ENCODE measurements at regions not wholly inside any gene's neighbourhood (a gene's known extent, or its start where the extent isn't known, plus 50 kb on each side); places are given as distances from the start of the nearest gene placed in this dataset.

DNA sequence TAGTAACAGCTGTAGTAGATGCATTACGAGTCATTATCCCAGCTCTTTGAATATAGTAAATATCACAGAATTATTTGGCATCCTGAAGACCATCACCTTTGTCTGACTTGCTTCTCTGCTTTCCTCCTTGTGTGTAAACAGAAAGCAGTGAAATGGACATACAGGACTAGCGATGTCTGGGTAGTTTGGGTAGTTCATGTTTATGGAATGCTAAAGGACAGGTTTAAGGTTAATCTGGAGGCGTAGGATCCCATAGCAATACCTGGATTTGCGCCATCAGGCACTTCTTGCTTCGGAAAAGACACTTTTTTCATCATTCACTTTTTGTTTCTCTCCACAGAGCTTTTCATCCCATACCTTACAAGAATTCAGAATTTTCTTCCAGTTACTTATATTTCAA lies 232.2 kb downstream of the GPAT3 start:
- Histone ChIP-seq H3K27me3 (ENCODE audit: insufficient read depth) (no peaks in the 10 kb centered on the region), H4K20me1 (replicated peaks; ENCODE audit: insufficient read depth) (no peaks in the 10 kb centered on the region), H3K4me3 (no peak overlapping the region), H3K36me3 (ENCODE audit: insufficient read depth) (no peaks in the 10 kb centered on the region), H3K27ac (ENCODE audit: low read depth) (no peak overlapping the region), H3K9me2 (ENCODE audit: insufficient read depth) (peaks cover 7% of the 10 kb centered on the region; the same call in 1 of the 2 replicates), H3K4me2 (no peak overlapping the region), H2AFZ (no peak overlapping the region), H3K4me1 (ENCODE audit: insufficient read depth) (no peaks in the 10 kb centered on the region), H3K79me2 (replicated peaks; ENCODE audit: insufficient read depth) (no peaks in the 10 kb centered on the region), H3F3A (replicated peaks; ENCODE audit: low read depth) (no peaks in the 10 kb centered on the region)
- Mint-ChIP-seq H3K4me3 (no peak overlapping the region), H3K4me1 (peaks cover 4% of the 10 kb centered on the region; the same call in 2 of the 3 replicates), H3K9me3 (no peaks in the 10 kb centered on the region), H3K36me3 (ENCODE audit: low read depth) (no peaks in the 10 kb centered on the region), H3K27ac (no peak overlapping the region), H3K27me3 (ENCODE audit: insufficient read depth, low read depth, poor library complexity) (no peaks in the 10 kb centered on the region)
- TF ChIP-seq ETS1 (IDR thresholded peaks at IDR 0.05) (no peak), EZH2 (IDR thresholded peaks at IDR 0.05; ENCODE audit: low read depth, unreplicated experiment) (no peak), NANOG (IDR thresholded peaks at IDR 0.05; ENCODE audit: borderline replicate concordance) (no peak), ZNF462 (CRISPR knock-in tag; IDR thresholded peaks at IDR 0.05) (no peak), POLR2AphosphoS5 (IDR thresholded peaks at IDR 0.05; ENCODE audit: low read depth) (no peak), ZNF114 (CRISPR knock-in tag; IDR thresholded peaks at IDR 0.05) (no peak), JUNB (IDR thresholded peaks at IDR 0.05; ENCODE audit: unreplicated experiment) (no peak), EZH2phosphoT487 (IDR thresholded peaks at IDR 0.05; ENCODE audit: unreplicated experiment) (no peak), CREB1 (CRISPR knock-in tag; IDR thresholded peaks at IDR 0.05; ENCODE audit: low read depth) (no peak), STAT1 (IDR thresholded peaks at IDR 0.05; ENCODE audit: unreplicated experiment) (no peak), ZNF331 (CRISPR knock-in tag; IDR thresholded peaks at IDR 0.05; ENCODE audit: low read depth) (no peak)
- TF ChIP-seq, protein P1, sequence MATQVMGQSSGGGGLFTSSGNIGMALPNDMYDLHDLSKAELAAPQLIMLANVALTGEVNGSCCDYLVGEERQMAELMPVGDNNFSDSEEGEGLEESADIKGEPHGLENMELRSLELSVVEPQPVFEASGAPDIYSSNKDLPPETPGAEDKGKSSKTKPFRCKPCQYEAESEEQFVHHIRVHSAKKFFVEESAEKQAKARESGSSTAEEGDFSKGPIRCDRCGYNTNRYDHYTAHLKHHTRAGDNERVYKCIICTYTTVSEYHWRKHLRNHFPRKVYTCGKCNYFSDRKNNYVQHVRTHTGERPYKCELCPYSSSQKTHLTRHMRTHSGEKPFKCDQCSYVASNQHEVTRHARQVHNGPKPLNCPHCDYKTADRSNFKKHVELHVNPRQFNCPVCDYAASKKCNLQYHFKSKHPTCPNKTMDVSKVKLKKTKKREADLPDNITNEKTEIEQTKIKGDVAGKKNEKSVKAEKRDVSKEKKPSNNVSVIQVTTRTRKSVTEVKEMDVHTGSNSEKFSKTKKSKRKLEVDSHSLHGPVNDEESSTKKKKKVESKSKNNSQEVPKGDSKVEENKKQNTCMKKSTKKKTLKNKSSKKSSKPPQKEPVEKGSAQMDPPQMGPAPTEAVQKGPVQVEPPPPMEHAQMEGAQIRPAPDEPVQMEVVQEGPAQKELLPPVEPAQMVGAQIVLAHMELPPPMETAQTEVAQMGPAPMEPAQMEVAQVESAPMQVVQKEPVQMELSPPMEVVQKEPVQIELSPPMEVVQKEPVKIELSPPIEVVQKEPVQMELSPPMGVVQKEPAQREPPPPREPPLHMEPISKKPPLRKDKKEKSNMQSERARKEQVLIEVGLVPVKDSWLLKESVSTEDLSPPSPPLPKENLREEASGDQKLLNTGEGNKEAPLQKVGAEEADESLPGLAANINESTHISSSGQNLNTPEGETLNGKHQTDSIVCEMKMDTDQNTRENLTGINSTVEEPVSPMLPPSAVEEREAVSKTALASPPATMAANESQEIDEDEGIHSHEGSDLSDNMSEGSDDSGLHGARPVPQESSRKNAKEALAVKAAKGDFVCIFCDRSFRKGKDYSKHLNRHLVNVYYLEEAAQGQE (IDR thresholded peaks at IDR 0.05; ENCODE audit: unreplicated experiment), result no peak
- TF ChIP-seq, protein P2, sequence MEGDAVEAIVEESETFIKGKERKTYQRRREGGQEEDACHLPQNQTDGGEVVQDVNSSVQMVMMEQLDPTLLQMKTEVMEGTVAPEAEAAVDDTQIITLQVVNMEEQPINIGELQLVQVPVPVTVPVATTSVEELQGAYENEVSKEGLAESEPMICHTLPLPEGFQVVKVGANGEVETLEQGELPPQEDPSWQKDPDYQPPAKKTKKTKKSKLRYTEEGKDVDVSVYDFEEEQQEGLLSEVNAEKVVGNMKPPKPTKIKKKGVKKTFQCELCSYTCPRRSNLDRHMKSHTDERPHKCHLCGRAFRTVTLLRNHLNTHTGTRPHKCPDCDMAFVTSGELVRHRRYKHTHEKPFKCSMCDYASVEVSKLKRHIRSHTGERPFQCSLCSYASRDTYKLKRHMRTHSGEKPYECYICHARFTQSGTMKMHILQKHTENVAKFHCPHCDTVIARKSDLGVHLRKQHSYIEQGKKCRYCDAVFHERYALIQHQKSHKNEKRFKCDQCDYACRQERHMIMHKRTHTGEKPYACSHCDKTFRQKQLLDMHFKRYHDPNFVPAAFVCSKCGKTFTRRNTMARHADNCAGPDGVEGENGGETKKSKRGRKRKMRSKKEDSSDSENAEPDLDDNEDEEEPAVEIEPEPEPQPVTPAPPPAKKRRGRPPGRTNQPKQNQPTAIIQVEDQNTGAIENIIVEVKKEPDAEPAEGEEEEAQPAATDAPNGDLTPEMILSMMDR (conservative IDR thresholded peaks at IDR 0.05; ENCODE audit: low read depth in 2 of 2), result no peak
- ATAC-seq (no peak), DNase-seq (ENCODE audit: low spot score) (no peak)

All from GM23338 (cell line).